GM12878 (cell line): ENCODE measurements at regions not wholly inside any gene's neighbourhood (a gene's known extent, or its start where the extent isn't known, plus 50 kb on each side); places are given as distances from the start of the nearest gene placed in this dataset.

Experiments used
- ATAC-seq: fragments of 200-7000 bp; cut with Tn5 transposase; 3 replicates; pipeline ENCODE4 v1.9.1; 2020; ENCODE audit warnings: mild to moderate bottlenecking, moderate library complexity
- BruUV-seq: library from RNA; stranded (reverse); fragments of 400-500 nt; replicated peaks from 2 replicates; lab custom pipeline; 2021; lab: Mats Ljungman, UMichigan
- CTCF ChIA-PET: fragments of 300-600 bp; sonication (Branson Sonifier 250); formaldehyde crosslinking; extraction: SDS; loops from one replicate; lab custom pipeline; 2021; ENCODE audit warnings: inconsistent platforms; lab: Yijun Ruan, JAX
- POLR2A ChIA-PET: fragments of 350-600 bp; formaldehyde crosslinking; extraction: SDS; loops from one replicate; lab custom pipeline; 2021; ENCODE audit warnings: inconsistent platforms; lab: Charles Lee
- RAD21 ChIA-PET: fragments of 300-600 bp; sonication (Branson Sonifier 250); formaldehyde crosslinking; loops from one replicate; lab custom pipeline; 2023; ENCODE audit warnings: antibody characterized with exemption; ENCODE audit not compliant: unreplicated experiment; lab: Charles Lee
- SMC1A ChIA-PET: fragments of 300-600 bp; sonication (Branson Sonifier 250); formaldehyde crosslinking; loops from one replicate; lab custom pipeline; 2023; ENCODE audit not compliant: unreplicated experiment, uncharacterized antibody; lab: Charles Lee
- DNase-seq: peaks from one replicate; pipeline ENCODE4 v3.0.0-alpha.2; 2011; ENCODE audit warnings: low read depth, low spot score
- FAIRE-seq: peaks from 3 replicates; lab custom pipeline; 2011; peaks lifted over from hg19 to GRCh38; lab: Jason Lieb, UNC
- H2AFZ ChIP-seq: 2 replicates; pipeline ENCODE4 v1.6.0; 2011; ENCODE audit warnings: low read depth, low read length, control low read depth; ENCODE audit not compliant: control insufficient read depth
- H3K27ac ChIP-seq: 2 replicates; pipeline ENCODE4 v1.5.1; 2011; ENCODE audit warnings: control low read depth; ENCODE audit not compliant: control insufficient read depth, insufficient read depth
- H3K27me3 ChIP-seq, 2 experiments: replicated peaks in 1 of 2; 2 replicates each; pipeline versions ENCODE4 v1.6.0 to v1.6.1; 2011; ENCODE audit warnings: low read length in 1 of 2; ENCODE audit not compliant: control insufficient read depth in 2 of 2, insufficient read depth in 2 of 2
- H3K36me3 ChIP-seq, 2 experiments: 2 replicates each; pipeline ENCODE4 v1.5.1; 2011; ENCODE audit warnings: low read length in 1 of 2; ENCODE audit not compliant: control insufficient read depth in 2 of 2, insufficient read depth in 2 of 2
- H3K4me1 ChIP-seq: 2 replicates; pipeline ENCODE4 v1.6.1; 2011; ENCODE audit warnings: mild to moderate bottlenecking, low read length, moderate library complexity, mixed read lengths; ENCODE audit not compliant: control insufficient read depth, insufficient read depth
- H3K4me2 ChIP-seq: 2 replicates; pipeline ENCODE4 v1.6.0; 2011; ENCODE audit warnings: control low read depth; ENCODE audit not compliant: control insufficient read depth, insufficient read depth
- H3K4me3 ChIP-seq: fragments of 200-600 bp; sonication (generic); 2 replicates; pipeline ENCODE4 v1.5.1; 2016
- H3K79me2 ChIP-seq: 2 replicates; pipeline ENCODE4 v1.6.0; 2011; ENCODE audit warnings: low read length; ENCODE audit not compliant: control insufficient read depth, insufficient read depth
- H3K9ac ChIP-seq: 2 replicates; pipeline ENCODE4 v1.8.0; 2011; ENCODE audit warnings: low read length, control low read depth, mixed read lengths; ENCODE audit not compliant: control insufficient read depth, insufficient read depth
- H3K9me3 ChIP-seq: replicated peaks from 3 replicates; pipeline ENCODE4 v1.5.1; 2011; ENCODE audit warnings: mild to moderate bottlenecking, low read length; ENCODE audit not compliant: control insufficient read depth, insufficient read depth
- H4K20me1 ChIP-seq: 2 replicates; pipeline ENCODE4 v1.6.0; 2011; ENCODE audit not compliant: control insufficient read depth, insufficient read depth
- CEBPZ ChIP-seq: fragments of 150-350 bp; IDR thresholded peaks from 2 replicates; pipeline ENCODE4 v1.6.1; 2016; ENCODE audit warnings: low read depth, low read length
- CHD1 ChIP-seq: IDR thresholded peaks from 2 replicates; pipeline ENCODE4 v1.6.1; 2012; ENCODE audit warnings: low read depth, low read length, improper control_type of control experiment
- ETV6 ChIP-seq, 2 experiments: fragments of 450-650 bp in 1 of 2; IDR thresholded peaks in 1 of 2; conservative IDR thresholded peaks in 1 of 2; 2 replicates each; pipeline ENCODE4 v1.6.1; 2014; ENCODE audit warnings: antibody characterized with exemption in 1 of 2, borderline replicate concordance in 1 of 2, low read depth in 1 of 2, mild to moderate bottlenecking in 1 of 2, moderate library complexity in 1 of 2
- FOS ChIP-seq: IDR thresholded peaks from 3 replicates; pipeline ENCODE4 v1.6.1; 2011; ENCODE audit warnings: borderline replicate concordance; ENCODE audit not compliant: insufficient read length; ENCODE audit errors: extremely low read depth
- HDAC6 ChIP-seq: fragments of 200-600 bp; sonication (generic); IDR thresholded peaks from one replicate; pipeline ENCODE4 v1.8.0; 2017; ENCODE audit warnings: antibody characterized with exemption; ENCODE audit not compliant: unreplicated experiment
- NKRF ChIP-seq: fragments of 450-650 bp; conservative IDR thresholded peaks from 2 replicates; pipeline ENCODE4 v1.6.1; 2017; ENCODE audit warnings: mild to moderate bottlenecking, moderate library complexity
- PAX8 ChIP-seq: fragments of 450-650 bp; IDR thresholded peaks from 2 replicates; pipeline ENCODE4 v1.6.1; 2017; ENCODE audit warnings: mild to moderate bottlenecking, moderate library complexity
- POU2F2 ChIP-seq: IDR thresholded peaks from 3 replicates; pipeline ENCODE4 v1.6.1; 2011; ENCODE audit warnings: low read depth, mild to moderate bottlenecking, low read length, borderline replicate concordance
- SMARCA5 ChIP-seq: fragments of 450-650 bp; IDR thresholded peaks from 2 replicates; pipeline ENCODE4 v1.6.1; 2017; ENCODE audit warnings: mild to moderate bottlenecking
- ZBTB4 ChIP-seq: fragments of 450-650 bp; formaldehyde crosslinking; IDR thresholded peaks from 2 replicates; pipeline ENCODE4 v1.4.0; 2022; ENCODE audit warnings: mild to moderate bottlenecking, moderate library complexity
- WGBS: methylation state at CpG from one replicate; pipeline ENCODE4 v1.1.6; 2016; ENCODE audit warnings: low lambda C conversion rate; ENCODE audit not compliant: insufficient replicate concordance, insufficient coverage; ENCODE audit errors: missing lambda C conversion rate; 5-methylcytosine and 5-hydroxymethylcytosine counted together
- in situ Hi-C: fragments of 300-500 bp; cut with MboI; formaldehyde crosslinking; loops from 9 replicates; pipeline ENCODE4 v1.14.3; 2018; ENCODE audit warnings: mixed read lengths
- intact Hi-C: fragments of 100-400 bp; cut with micrococcal nuclease; formaldehyde crosslinking; loops from one replicate; pipeline ENCODE4 v1.14.2; 2022; ENCODE audit not compliant: unreplicated experiment

GRCh38 chr2:236882074-236882473 is 203.6 kb upstream of the COPS8 start (continued):
- TF ChIP-seq NKRF: no peak
- no peak for TF ChIP-seq SMARCA5
- TF ChIP-seq POU2F2: no peak
- TF ChIP-seq CEBPZ: no peak

GRCh38 chr2:236882930-236883329 is 202.8 kb upstream of the COPS8 start:
- no peaks in the 10 kb centered on the region for H3K9me3 ChIP-seq
- no peak overlapping the region for H3K27ac ChIP-seq
- H3K36me3 ChIP-seq: no peaks in the 10 kb centered on the region
- WGBS: 9% methylated on average over 7 of the region's 7 CpGs
- intact Hi-C loops (no loop called here), in situ Hi-C loops (no loop called here)
- FAIRE-seq (no peak), DNase-seq (no peak), ATAC-seq (no peak)
- no peak overlapping the region for H3K9ac ChIP-seq
- ChIA-PET RAD21 (no interaction called here), SMC1A (interaction anchor here (1.1 kb wide), 1 partner anchor 18 kb away, joined by 3 read pairs; no protein-coding TSS in a partner anchor), CTCF (no interaction called here), POLR2A (no interaction called here)
- no peaks in the 10 kb centered on the region; a peak in 1 of 4 replicates for H3K27me3 ChIP-seq
- H2AFZ ChIP-seq: no peak overlapping the region
- no peak overlapping the region for H3K4me2 ChIP-seq
- no peaks in the 10 kb centered on the region for H3K4me1 ChIP-seq
- BruUV-seq: no TSS peak
- H3K4me3 ChIP-seq: no peak overlapping the region
- H3K79me2 ChIP-seq: no peaks in the 10 kb centered on the region
- H4K20me1 ChIP-seq: no peaks in the 10 kb centered on the region
- TF ChIP-seq ETV6 (conservative IDR thresholded peaks at IDR 0.05 in 1 of 2, IDR thresholded peaks at IDR 0.05 in 1 of 2; ENCODE audit: borderline replicate concordance in 1 of 2, low read depth in 1 of 2) (no peak), CHD1 (no peak), HDAC6 (no peak), NKRF (no peak), FOS (no peak), PAX8 (no peak), ZBTB4 (CRISPR knock-in tag) (no peak)
